ENCODE measurements at regions not wholly inside any gene's neighbourhood (a gene's known extent, or its start where the extent isn't known, plus 50 kb on each side); places are given as distances from the start of the nearest gene placed in this dataset.

DNA sequence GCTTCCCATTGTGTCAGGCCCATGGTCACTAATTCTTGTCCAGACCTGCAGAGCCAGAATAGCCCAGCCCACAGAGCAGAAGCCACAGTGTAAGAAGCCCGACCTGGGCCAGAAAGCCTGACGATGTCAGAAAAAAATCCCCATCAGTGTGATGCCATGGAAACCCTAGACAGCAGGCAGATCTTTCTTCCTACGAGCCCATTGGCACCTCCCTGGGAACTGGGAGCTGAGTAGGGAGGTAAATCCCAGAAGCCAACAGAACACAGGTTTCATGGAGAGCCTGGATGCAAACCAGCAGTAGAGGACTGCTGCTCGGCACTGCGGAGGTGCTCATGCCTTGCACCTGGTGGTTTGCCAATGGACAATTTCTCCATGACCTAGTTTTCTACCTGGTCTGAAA is 82.2 kb upstream of the SLC22A16 start:
- DNase-seq (ENCODE audit: low read depth, low spot score), result no peak
- H3K4me3 ChIP-seq (ENCODE audit: low read length), result no peak overlapping the region

DNA sequence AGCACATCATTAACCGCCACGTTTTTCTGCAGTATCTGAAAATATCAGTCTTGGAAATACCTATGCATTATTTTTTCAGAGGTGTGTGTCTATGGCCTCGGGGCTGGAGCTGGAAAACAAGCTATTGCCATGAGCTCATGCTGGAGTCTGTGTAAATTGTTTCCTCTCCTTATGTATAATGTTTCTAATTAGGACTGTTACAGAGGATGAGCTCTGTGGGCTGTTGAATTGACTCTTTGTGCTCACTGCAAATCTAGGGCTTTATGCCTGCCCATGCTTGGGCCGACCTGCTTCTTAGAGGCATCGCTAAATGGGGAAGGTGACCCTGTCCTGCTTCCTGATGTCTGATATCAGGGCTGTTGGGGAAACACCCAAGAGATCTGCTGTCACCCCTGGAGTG is 80.8 kb upstream of the SLC22A16 start:
- DNase-seq (ENCODE audit: low read depth, low spot score), result no peak
- no peak overlapping the region for H3K4me3 ChIP-seq (ENCODE audit: low read length)

DNA sequence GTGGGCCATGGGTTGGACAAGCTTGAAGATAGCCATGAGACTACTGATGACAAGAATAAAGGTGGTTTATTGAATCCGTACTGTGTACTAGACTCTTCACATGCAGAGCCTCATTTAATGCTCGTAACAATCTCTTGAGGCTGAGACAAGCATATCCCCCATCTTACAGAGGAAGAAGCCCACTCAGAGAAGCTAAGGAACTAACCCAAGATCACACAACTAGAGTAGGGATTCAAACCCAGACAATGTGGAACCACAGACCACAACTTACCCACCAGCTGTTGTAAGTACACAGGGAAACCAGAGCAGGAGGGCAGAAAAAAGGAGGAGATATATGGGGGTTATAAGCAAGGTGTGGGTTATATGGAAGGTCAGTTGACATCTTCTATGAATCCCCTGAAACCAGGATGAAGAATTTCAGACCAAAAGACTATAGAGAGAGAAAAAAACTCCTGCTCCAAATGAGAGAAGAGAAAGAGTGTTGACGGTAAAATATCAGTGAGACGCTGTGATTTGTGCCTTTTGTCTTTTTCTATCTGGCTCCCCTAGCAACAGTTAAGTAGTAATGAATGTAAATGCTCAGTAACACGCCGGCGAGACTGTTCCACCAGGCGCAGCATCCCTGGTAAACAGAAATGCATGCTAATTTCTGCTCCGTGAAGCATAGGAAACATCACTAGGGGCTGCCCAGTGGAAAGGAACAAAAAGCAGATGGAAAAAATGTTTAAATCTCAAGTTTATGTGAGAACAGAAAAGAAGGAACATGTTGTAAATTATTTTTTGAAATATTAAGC is 80.1 kb upstream of the SLC22A16 start:
- no peak overlapping the region for H3K4me3 ChIP-seq (ENCODE audit: low read length)
- DNase-seq (ENCODE audit: low read depth, low spot score), result peak; percentile 77

DNA sequence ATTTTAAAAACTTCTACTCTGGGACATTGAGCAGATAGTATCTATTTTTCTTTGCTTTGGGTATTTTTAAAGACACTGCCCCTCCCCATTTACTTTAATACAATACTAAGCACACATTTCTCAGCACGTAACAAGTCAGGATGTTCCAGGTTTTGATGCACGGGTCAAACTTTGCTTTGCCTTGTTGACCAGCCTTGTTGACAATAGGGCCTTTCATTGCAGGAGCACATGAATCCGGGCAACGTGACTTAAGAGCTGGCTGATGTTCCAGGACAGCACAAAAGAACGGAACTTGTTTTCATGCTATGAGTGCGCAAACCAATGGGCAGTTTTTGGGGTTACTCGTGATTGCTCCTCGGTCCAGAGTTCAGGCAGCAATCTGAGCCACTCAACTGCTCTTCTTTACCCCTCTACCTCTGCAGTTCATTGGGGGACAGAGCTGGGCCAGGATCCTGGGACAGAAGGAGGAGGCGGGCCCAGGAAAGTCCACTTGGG is 78.6 kb upstream of the SLC22A16 start:
- no peak overlapping the region for H3K4me3 ChIP-seq (ENCODE audit: low read length)
- DNase-seq (ENCODE audit: low read depth, low spot score), result no peak

DNA sequence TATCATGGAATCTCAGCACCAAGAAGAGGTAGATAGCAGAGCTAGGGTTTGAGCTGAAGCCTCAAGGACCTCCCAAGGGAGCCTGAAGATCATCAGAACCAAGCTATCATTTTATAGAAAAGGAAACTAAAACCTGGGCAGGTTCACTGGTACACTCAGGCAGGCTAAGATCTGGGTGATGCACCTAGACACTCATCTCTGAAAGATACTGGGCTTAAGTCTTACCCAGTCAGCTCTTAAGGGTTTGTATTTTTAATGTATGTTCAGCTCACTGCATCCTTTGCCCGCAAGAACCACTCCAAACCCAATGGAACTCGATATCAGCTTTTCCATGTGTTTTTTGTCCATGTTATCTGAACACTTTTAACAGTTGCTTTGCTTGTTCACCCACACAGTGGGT is 78.0 kb upstream of the SLC22A16 start:
- H3K4me3 ChIP-seq (ENCODE audit: low read length), result no peak overlapping the region
- no peak for DNase-seq (ENCODE audit: low read depth, low spot score)

DNA sequence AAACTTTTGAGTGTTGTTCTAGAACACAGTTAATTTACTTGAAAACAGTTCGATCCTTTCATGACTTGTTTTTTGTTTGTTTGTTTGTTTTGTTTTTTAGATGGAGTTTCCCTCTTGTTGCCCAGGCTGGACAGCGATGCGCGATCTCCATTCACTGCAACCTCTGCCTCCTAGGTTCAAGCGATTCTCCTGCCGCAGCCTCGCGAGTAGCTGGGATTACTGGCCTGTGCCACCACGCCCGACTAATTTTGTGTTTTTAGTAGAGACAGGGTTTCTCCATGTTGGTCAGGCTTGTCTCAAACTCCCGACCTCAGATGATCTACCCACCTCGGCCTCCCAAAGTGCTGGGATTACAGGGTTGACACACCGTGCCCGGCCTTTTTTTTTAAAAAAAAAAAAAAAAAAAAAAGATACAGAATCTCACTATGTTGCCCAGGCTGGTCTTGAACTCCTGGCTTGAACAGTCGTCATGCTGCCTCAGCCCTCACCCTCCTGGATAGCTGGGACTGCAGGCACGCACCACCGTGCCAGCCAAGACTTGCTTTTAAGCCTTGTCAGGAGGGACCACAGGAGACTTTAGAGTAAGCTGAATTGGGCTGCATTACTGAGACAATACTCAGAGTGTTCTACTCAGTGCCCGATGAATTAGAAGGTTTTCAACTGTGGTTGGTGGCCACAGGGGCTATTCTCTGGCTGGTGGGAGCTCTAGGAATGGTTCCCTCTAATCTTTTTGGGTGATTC is 76.7 kb upstream of the SLC22A16 start:
- DNase-seq (ENCODE audit: low read depth, low spot score), result no peak

DNA sequence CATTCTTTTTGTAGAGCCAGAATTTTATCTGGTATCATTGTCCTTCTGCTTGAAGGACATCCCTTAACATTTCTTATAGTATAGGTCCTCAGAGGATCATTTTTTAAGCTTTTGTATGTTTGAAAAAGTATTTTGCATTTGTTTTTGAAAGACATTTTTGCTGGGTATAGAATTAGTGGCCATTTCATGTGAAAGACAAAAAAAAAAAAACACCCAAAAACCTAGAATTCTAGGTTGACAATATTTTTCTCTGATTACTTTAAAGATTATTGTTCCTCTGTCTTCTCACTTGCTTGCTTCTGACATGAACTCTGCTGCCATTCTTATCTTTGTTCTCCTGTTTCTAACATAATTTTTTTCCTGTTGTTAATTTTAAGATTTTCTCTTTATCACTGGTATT is 75.7 kb upstream of the SLC22A16 start:
- no peak for DNase-seq (ENCODE audit: low read depth, low spot score)
- no peak overlapping the region for H3K4me3 ChIP-seq (ENCODE audit: low read length)

More for the DNA sequence above, 76.7 kb upstream of the SLC22A16 start:
- no peak overlapping the region for H3K4me3 ChIP-seq (ENCODE audit: low read length)

DNA sequence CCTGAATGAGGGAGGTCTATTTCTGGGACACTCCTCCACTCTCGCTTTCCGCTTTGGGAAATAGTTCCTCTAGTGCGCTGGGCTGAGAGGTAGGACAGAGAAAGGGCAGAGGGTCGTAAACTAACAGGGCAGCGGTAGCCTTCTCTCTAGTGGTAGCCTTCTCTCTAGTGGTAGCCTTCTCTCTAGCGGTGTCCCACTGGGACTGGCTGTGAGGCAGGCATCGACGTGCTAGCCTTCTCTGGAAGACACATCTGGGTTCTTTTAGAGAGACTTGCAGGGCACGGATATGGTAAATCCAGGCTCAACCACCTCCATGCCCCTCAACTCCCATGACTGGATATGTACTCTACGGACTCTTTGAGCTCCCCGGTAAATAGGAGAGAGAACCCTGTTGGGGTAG is 74.7 kb upstream of the SLC22A16 start:
- no peak for DNase-seq (ENCODE audit: low read depth, low spot score)
- H3K4me3 ChIP-seq (ENCODE audit: low read length), result no peak overlapping the region

DNA sequence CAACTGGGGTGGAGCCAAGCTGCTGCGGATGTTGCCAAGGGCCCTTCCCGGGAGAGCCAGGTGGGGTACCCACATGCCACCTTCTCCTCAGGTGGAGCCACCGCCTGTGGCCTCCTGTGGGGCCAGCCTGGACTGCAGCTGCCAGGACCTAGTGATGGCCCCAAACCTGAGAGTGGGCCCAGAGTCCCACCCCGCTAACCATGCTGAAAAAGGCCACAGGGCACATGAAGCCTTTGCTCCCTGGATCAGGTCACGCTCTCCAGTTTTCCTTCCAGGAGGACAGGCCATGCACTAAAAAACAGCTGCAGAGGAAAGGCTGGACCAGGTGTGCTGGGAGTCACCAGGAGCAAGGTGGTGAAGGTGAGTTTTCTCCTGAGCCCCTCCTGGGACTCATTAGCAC is 73.9 kb upstream of the SLC22A16 start:
- no peak overlapping the region for H3K4me3 ChIP-seq (ENCODE audit: low read length)
- no peak for DNase-seq (ENCODE audit: low read depth, low spot score)

DNA sequence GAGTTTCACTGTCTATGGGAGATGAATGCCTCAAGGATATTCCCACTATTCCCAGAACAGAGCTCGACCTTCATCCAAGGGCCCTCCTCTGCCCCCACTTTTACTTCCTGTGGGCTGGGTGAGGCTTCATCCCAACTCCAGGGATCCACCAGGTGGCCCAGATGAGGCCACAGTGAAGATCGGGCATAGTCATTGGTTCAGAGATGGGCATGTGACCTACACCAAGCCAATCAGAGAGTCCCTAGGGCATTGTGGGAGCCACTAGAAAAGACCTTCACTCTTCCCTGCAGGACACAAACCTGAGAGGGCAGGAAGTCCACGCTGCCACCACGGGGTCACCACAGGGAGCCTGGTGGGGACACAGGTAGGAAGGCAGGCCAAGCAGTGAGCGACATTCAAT is 72.9 kb upstream of the SLC22A16 start:
- no peak for DNase-seq (ENCODE audit: low read depth, low spot score)
- no peak overlapping the region for H3K4me3 ChIP-seq (ENCODE audit: low read length)

DNA sequence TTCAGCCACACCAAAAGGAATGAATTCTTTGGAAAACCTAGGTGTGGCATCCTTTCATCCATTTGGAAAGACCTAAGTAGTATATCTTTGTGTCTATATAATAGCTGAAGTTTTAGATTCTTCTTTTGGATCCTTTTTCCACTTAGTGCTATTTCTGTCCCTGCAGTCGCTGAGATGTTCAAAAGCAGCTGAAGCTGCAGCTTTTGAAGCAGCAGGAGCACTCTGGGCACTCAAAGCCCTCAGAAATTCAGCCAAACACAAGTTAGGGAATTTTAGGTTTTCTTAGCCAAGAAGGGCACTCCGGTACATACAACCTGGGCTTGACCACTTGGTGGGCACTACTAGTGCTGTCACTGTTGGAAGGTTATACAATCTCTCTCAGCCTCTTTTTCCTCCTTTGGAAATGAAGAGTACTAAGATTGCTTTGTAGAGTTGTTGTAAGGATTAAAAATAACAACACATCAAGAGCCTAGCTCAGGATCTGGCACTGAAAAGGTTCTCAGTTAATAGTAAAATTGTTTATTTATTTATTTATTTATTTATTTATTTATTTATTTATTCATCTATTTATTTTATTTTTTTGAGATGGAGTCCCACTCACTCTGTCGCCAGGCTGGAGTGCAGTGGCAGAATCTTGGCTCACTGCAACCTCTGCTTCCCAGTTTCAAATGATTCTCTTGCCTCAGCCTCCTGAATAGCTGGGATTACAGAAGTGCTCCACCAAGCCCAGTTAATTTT is 71.9 kb upstream of the SLC22A16 start:
- no peak overlapping the region for H3K4me3 ChIP-seq (ENCODE audit: low read length)

DNA sequence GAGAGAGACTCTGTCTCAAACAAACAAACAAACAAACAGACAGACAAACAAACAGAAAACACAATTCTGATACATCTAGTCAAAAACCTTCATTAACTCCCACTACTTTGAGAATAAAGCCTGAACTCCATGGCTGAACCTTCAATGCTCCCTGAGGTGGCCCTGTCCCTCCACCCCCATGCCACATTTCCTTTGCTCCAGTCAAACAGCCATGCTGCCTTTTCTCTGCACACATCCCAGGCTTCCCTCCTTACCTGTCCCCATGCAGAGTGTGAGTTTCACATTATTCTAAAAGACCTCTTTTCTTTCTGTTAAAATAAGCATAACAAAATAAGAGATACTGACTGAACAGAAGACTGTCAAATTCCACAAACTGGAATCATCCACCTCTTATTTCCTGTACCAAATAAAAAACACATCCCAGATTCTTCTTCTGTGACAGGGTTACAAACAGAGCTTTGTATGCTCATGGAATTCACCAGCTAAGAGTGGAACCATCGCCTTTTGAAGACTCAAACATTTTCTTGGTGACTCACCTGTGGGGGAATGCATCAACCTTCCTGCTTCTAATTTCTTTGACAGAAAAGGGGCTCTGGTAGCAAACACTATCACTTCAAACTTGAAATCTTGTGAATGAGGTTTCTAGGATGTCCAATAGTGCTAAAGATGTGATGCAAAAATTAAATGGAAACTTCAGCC is 71.0 kb upstream of the SLC22A16 start:
- no peak for DNase-seq (ENCODE audit: low read depth, low spot score)
- no peak overlapping the region for H3K4me3 ChIP-seq (ENCODE audit: low read length)

More for the DNA sequence above, 71.9 kb upstream of the SLC22A16 start:
- no peak for DNase-seq (ENCODE audit: low read depth, low spot score)

DNA sequence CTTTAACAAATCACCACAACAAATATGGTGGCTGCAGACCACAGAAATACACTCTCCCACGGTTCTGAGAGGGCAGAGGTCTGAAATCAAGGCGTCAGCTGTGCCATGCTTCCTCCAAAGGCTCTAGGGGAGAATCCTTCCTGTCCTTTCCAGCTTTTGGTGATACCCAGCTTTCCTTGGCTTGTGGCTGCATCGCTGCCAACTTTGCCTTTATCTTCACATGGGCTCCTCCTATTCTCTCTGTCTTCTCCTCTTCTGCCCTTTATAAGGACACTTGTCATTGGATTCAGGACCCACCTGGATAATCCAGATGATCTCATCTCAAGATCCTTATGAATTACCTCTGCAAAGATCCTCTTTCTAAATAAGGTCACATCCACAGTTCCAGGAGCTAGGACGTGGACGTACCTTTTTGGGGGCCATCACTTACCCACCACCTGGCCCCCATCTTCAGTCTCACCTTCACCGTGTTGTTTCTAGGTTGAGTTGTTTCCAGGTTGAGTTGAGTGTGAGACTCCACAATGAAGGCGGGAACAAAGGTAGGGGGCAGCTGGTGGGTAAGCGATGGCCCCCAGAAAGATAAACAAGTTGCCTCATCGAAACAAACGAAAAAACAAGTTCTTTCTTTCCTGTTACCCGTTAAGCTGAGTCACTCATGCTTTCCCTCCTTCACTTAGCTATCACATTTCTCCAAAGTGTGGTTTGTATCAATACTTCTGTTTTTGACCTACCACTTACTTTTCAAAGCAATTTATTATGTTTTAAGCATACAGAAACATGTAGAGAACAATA is 68.9 kb upstream of the SLC22A16 start:
- no peak overlapping the region for H3K4me3 ChIP-seq (ENCODE audit: low read length)
- DNase-seq (ENCODE audit: low read depth, low spot score), result no peak

DNA sequence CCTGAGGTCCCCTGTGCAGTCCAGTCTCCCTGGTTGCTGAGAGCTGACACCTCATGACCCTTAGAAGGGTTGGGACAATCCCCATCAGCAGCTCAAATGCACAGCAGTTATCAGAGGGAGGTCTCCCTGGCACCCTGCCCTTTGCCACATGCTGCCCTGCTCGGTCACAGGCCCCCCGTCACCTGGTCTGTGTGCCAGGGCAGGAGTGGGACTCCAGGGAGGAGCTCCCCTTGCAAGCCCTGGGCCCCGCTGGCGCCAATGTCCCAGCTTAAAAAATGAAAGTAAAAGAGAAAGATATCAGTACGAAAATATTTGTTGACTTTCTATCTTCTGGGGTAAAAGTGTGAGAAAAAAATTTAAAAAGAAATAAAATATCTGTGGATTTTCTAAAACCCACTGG is 68.1 kb upstream of the SLC22A16 start:
- H3K4me3 ChIP-seq (ENCODE audit: low read length), result no peak overlapping the region
- DNase-seq (ENCODE audit: low read depth, low spot score), result no peak

DNA sequence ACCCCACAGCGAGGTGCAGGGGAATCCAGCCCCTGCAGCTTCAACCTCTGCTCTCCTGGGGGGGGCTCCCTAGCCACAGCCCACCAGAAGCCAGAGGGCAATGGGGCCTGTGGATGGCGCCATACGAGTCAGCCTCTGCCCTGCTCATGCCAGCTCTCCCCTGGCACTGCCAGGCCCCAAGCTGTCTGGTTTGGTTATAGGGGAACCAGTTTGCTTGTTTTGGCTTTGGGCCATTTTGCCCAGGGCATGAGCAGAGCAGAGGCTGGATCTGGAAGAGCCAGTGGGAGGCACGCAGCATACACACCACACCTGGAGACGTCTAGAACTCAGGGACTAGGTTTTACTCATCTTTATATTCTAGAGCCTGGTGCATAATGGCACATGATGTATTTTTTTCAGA is 66.7 kb upstream of the SLC22A16 start:
- no peak overlapping the region for H3K4me3 ChIP-seq (ENCODE audit: low read length)
- DNase-seq (ENCODE audit: low read depth, low spot score), result no peak

DNA sequence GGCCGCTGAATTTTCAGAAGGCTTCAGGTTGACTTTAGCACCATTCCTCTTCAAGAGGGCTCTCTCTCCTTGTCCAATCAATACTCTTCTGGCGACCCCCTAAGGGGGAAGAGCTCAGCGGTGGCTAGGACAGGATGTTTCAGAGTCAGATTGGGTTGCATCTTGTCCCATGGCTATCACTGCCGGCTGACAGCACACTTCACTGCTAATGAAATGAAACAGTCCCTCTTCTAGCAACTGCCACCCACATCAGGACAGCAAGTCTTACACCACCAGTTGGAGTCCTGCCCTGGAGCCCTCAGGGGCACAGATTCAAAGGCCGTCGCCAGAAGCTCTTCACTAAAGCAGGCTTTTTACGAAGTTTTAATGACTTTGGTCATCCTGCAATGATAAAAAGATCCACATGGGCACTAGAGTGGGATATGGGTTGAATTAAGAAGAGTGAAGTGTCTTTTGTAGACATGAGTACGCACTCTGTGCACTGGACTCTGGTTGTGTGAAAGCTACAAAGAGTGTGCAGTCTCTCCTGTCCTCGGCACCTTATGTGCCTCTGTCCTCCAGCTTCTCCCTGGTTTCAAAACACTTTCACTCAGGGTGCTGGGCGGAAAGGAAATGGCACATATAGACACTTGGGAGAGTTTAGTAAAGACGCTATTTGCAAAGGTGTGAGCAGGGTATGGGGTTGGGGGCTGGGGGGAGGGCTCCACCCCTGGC is 66.1 kb upstream of the SLC22A16 start:
- no peak for DNase-seq (ENCODE audit: low read depth, low spot score)

DNA sequence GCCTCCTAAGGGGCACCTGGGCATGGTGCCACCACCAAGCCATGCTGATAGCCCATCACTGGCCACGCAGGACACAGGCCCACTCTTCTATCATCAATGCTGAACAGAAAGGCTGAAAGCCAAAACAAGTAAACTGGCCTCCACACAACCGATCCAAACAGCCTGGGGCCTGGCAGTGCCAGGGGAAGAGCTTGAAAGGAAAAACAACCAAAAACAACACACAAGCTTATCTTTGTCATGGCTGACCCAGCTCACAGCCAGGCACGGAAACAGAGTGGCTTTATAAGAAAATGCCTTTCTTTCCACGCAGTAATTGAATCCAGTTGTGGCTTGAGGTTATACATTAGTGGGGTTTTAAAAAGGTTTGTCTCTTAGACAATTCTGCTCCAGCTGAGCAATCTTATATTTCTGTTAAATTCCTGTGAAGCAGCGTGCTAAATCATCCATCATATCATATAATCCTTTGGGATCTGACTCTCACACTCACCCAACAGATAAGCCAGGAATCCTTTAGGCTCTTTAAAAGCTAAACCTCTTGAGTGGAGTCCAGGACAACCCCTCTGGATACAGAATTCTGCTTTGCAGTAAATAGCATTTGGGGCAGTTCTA is 65.4 kb upstream of the SLC22A16 start:
- DNase-seq (ENCODE audit: low read depth, low spot score), result no peak
- no peak overlapping the region for H3K4me3 ChIP-seq (ENCODE audit: low read length)

More for the DNA sequence above, 66.1 kb upstream of the SLC22A16 start:
- H3K4me3 ChIP-seq (ENCODE audit: low read length), result no peak overlapping the region

Data from Jurkat, Clone E6-1 (cell line).